HG02973 (cell line): ENCODE measurements at regions not wholly inside any gene's neighbourhood (a gene's known extent, or its start where the extent isn't known, plus 50 kb on each side); places are given as distances from the start of the nearest gene placed in this dataset.
A peak's percentile ranks its signal among the peaks of the same experiment; 100 is the strongest.

Experiments used
- ATAC-seq: cut with Tn5 transposase; IDR thresholded peaks from one replicate; pipeline ENCODE4 v1.9.1; 2021; ENCODE audit warnings: moderate library complexity; ENCODE audit not compliant: unreplicated experiment

DNA sequence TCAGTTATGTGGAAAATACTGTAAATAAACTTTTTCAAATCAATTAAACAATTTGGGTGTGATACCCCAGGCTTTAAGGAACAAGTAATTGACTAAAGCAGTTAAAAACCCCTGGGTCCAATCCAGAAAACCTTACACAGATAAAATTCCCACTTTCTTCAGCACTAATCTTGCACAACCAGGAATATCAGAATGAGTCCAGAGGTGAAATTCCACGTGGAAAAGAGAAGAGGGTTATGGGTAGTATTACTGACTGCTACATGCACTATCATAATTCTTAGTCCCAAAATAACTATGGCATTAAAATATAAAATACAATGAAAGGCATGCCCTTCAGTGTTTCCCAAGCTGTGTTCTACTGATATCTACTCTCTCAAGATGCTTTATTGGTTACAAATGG, 135.7 kb upstream of the STEAP4 start:
- no peak for ATAC-seq

DNA sequence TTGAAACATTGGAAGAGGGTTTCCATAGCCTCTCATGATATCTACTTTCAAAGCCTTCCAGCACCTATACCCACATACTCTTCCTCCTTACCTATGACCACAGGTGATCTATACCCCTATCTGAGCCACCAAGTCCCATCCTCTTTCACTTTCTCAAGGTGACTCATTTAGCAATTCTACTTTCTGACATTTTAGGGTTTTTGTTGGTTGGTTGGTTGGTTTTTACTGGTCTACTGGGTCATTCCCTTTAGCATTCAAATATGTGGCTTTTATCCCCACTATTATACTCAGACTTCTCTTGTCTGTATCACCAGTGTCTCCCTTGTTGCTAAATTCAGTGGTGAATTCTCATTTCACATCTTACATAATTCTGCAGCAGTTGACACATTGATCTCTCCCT, 130.4 kb upstream of the STEAP4 start:
- ATAC-seq = peak; percentile 81

DNA sequence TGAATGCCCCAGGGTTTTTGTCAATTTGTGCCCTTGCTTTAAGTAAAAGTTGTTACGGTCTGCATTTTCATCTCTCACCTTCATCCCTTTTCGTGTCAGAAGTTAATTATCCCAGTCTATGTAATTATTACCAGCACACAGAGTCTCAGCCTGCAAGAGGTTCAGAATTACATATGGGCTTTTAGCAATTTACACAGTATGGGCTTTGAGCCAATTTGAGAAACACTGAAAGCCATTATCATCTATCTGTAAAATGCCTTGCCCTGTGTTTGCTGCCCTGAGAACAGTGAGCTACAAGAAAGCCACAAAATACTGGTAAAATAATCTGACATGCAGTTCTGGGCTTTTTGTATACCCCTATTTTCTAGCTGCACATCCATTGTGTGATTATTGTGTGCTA, 125.6 kb upstream of the STEAP4 start:
- ATAC-seq = no peak

DNA sequence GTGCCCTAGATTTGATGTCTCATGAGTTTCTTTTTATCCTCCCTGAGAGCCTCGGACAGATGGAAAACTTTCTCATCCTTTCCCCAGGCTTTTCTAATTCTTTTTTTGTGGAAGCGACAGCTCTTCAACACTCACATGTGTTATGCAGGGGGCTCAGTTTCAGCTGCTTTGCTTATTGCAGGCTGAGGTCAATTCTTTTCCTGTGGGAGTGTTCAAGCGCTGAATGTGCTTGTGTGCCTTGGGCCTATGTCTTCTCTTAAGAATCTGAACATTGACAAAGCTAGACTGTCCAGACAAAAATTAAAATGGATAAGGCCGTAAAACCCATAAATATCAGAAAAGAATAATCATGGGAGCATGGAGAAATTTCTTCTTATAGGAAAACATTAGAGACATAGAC, 125.2 kb upstream of the STEAP4 start:
- no peak for ATAC-seq

DNA sequence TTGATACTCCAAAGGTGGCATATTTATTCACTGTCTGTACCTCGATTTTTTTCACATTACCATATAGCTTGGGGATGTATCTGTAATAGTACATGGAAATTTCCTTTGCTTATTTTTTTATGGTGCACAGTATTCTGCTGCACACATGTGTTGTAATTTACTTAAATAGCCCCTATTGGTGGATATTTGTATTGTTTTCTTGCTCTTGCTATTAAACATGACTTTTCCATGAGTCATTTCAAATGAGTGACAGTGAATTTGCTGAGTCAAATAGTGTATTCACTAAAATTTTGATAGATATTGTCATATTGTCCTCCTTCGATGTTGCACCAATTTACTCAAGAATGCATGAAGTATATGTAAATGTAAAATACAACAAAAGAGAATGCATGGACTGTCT, 122.7 kb upstream of the STEAP4 start:
- ATAC-seq = no peak

DNA sequence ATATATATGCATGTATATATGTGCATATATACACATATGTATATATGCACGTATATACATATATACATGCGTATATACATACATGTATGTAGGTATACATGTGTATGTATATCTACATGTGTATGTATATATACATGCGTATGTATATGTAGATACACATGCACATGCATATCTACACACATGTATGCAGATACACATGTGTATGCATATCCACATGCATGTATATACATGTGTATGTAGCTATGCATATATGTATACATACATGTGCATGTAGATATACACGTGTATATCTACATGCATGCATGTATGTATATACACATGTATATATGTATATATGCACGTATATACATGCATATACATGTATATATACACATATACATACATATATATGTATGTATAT, 95.8 kb upstream of the STEAP4 start:
- no peak for ATAC-seq

DNA sequence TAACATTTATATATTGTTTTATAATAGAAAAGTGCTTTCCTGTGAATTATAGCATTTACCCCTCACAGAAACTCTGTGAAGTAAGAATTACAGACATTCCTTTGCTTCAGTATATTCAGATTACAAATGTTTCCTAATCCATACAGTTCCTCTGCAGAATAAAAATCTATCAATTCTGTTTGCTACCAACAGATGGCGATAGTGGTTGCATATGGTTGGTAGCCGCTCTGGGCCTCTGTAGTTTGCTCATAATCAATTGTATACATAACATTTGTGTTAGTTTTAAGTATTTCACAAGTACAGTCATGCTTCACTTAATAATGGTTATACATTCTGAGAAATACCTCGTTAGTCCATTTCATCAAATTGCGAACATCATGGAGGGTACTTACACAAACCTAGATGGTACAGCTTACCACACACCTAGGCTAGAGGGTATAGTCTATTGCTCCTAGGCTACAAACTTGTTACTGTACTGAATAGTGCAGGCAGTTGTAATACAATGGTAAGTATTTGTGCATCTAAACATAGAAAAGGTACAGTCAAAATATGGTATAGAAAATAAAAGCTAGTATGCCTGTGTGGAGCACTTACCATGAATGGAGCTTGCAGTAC, 94.4 kb upstream of the STEAP4 start:
- ATAC-seq = peak; percentile 40

DNA sequence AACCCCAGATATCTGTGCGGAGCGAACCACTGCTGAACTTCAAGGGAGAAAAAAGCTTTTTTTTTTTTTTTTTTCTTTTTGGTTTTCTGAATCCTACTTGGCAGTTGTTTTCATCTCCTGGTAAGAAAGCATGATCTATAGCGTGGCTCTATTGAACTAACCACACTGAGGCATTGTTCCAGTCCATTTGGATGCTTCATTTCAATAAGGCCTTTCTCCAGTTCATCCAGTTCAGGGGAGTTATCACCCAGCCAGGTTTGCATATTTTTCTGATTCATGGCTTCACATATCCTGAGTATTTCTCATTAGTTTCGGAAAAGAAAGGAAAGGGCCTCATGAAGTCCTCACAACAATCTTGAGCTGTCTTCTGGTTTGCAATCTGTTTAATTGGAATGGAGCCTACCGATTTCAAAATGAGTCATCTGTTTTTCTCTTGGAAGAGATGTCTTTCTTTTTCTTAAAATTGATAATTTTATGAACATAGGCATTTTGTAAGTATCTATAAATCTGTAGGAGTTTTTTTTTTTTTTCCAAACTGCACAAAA, 93.1 kb upstream of the STEAP4 start:
- no peak for ATAC-seq

DNA sequence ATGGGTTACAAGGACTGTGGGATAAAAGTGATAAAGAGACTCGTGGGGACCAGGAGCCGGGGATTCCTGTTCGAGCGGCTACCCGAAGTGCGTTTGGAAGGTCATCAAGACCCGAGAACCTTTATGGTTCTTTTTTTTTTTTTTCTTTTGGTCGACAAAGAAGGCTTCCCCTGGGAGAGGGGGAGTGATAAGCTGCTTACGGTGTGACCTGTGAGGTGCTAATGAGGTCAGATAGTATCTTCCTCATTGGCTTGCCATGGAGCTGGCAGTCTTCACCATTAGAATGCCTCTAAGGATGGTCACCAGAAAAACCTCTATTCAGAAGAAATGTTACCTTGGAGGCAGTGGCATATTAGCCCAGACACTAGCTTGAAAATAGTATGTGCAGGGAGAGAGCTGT, 92.3 kb upstream of the STEAP4 start:
- ATAC-seq = no peak

DNA sequence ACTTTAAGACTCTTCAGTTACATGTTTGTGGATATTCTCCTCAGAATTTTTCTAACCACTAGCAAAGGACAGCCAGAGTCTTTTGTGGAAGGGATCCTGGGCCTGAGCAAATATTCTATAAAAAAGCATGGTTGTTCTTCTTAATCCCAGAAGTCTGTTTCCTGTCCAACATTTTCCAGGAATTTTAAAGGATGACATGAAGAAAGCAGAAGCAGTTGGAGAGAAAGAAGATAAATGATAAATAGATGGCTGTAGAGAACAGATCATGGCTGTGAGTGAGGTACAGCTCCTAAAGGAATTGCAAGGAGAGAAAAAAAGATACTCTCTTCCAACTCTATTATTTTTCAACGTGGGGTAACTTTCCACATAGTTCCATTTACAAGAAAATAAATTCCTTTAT, 91.8 kb upstream of the STEAP4 start:
- ATAC-seq = no peak

DNA sequence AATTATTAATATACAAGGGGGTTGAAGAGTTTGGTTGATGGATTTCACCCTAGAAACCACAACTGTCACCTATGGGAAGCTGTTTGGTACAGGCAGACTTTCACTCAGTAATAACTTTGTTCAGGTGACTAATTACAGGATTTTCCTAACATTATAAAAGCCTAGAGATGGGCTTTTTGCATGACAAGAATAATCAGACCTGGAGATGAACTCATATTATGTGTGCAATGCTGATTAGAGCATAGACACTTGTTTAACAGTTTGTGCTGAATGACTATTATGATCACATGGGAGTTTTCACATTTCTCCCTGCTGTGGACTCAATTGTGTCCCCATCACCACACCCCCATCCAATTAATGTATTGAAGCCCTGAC, 90.2 kb upstream of the STEAP4 start:
- peak; percentile 47 for ATAC-seq

DNA sequence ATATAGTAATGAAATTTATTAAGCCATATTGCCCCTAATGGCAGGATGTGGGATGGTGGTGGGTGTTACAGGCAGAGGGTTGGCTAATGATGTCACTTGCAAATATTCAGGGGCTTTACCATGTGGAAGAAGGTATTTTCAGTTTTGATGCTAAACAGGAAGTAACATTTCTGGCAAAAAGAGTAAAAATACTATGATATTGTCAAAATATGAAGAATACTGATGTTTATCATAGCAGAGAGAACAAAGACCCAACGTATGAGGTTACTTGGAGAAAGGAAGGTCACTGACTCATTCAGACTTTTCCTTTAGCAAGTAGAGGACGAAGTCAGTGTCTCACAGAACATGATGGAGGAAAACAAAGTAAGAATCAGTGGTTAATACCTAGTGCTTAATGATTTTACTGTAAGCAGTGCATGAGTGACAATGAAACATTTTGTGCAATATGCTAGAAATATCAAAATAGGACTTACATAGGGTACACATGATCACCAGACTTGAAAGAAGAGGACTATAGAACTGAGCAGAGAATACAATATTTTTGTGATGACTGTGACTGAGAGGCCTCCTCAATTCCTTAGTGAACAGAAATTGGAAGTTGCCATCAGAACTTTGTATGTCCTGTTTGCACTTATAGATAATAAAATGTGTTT, 89.7 kb upstream of the STEAP4 start:
- peak; percentile 70 for ATAC-seq

DNA sequence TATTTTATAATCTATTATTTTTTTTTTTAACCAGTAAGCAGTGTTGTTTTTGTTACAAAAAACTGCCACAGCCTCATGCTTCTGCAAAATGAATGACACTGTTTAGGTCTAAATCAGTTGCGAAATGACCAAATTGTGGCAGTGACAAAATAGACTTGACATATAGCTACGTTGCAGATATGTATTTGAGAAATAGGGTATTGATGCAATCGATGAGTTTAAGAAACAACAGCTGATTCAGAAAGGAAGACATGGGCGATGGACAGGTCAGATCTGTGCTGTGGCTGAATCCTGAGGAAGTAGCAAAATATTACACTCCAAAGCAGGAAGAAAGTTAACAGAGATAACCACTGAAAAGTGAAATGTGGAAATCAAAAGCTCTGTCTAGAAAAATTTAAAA, 89.0 kb upstream of the STEAP4 start:
- no peak for ATAC-seq

DNA sequence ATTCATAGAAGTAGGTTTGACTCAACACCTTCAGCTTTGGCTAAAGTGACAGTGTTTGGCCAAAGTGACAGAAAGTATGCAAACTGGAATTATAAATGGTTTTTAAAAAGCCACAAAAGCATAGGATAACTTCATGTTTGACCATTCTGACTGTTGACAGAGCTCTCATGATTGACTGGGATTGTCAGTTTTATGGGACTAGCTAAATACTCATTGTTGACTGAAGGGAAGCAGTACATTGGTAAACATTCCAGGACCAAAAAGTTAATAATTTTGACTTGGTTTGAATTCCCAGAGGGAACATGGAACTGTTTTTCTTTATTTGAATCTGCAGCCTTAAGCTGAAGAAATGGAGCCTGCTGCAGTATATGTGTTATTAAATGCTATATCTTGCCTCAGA, 84.6 kb upstream of the STEAP4 start:
- ATAC-seq = no peak

DNA sequence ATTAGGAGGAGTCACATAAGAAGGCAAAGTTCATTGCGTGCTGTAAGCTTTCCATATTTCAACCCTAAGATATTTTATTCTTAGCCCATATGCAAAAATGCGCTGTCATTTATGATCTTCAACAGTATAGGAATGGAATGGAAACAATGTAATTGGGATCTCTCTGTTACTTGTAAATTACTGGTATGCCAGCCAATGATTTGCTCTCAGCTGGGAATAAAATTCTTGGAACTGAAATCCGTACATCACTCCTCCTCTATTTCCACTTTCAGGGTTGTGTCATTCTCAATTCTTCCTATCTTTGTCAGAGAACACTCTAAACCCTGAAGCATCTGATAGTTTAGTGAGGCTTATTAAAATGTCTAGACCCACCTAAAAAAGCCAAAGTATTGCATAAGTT, 80.7 kb upstream of the STEAP4 start:
- ATAC-seq = no peak

DNA sequence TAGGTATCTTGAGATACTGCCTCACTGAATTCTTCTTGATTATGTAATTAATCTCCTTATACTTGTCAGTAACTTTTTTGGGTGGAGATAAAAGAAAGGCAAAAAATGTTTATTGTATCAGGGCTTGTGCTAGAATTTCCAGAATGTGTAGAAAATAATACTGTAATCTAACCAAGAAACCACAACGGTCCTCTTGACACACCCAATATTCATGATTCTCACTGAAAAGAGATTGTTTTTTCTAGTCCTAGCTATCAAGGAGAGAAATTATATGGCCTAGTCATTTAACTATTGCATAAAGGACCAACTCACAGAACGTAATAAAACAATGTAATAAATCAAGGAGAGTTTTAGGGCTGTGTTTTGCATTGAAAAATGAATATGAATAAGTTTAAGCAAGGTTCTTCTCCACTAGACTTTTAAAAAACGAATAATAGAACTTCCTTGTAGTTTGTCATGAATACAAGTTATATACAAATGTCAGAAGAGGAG, 80.0 kb upstream of the STEAP4 start:
- no peak for ATAC-seq

DNA sequence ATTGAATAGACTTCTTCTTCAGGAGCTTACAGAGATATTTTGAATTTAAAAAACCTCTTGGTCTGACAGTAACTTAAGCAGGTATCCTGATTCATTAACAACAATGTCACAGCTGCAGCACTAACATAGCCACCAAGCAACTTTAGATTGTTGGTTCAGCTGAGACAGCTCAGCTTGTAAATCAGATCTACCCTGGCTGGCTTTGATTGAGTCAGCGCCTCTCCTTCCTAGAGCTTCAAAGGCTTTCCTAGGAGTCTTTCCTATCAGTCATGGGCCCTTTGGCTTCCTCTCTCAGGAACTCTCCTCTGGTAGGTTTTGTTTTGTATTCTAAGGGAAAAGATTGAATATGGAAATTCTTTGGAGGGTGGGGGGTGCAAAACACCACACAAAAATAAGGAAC, 70.7 kb upstream of the STEAP4 start:
- no peak for ATAC-seq

DNA sequence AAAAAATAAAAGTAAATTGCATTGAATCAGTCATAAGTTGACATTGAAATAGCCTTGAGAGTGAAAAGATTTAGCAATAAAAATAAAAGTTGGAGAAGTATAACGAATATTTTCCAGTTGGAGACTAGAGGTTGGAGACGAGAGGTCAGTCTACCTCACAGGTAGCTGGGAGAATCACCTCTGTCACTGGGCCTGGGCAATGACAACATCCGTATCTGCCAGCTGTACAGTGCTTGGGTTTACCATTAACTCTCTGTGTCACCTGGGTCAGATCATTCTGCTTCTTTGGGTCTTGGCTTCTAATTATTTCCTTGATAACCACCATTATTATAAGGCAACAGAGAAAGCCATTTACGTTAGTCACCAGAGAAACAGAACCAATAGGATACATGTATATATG, 62.0 kb upstream of the STEAP4 start:
- no peak for ATAC-seq

DNA sequence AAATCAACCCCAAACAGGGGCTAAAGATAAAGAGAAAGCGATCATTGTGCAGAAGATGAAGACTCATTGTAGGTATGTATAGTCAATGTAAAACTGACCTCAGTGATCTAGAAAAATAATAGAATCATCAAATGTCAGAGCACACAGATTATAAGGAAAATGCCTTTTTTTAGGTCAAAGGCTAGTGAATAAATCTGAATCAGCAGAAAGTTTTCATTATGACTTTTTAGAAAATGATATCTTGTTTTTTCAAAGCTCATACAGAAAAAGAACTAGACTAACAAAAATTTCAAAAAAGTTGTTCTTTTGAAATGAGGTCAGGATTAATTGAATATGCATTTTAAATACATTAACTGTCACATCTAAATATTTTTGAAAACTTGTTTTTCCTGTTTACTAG, 60.2 kb upstream of the STEAP4 start:
- no peak for ATAC-seq

DNA sequence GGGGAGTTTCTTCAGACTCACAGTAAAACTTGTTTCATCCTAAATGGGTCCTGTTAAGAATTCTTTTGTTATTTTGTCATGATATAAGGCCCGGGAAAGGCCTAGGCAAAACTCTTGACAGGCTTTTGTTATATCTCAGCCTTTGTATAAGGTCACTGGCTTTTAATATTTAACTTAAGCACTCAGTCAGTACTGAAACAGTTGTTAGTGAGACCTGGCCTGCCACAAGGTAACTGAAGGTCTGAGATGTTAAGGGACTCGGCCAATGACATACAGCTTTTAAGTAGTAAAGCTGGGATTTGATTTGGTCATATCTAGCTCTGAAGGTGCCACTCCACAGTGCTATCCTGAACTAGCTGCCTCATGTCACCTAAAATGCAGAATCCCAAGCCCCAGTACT, 57.2 kb upstream of the STEAP4 start:
- no peak for ATAC-seq

DNA sequence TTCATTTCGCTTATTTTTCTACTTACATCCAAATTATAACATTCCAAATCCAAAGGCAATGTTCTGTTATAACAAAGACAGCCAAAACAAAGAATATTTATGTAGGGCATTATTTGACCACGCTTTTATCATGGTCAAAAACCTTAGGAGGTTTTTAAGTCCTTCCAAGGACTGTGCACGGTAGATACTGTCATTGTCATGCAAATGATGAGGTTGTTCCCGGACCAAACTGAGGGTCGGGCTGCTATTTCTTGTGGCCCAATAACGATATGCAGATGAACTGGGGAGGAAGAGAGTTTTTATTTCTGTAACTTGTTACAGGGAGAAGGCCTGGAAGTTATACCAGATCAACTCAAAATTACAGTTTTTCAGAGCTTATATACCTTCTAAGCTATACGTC, 56.6 kb upstream of the STEAP4 start:
- ATAC-seq = no peak

DNA sequence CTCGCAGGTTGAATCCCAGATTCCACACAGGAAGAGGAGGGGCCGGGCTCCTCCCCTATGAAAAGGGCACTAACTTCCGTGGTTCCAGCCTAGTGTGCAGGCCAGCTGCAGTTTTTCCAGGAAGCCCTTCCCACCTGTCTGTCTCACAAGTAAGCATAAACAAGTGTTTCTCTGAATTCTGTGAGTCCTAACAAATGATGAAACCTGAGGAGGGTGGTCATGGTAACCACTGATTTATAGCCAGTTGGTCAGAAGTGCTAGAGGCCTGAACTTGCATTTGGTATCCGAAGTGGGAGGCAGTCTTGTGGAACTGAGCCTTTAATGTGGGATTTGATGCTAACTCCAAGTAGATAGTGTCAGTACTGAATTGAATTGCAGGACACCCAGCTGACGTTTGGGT, 54.7 kb upstream of the STEAP4 start:
- ATAC-seq = no peak

DNA sequence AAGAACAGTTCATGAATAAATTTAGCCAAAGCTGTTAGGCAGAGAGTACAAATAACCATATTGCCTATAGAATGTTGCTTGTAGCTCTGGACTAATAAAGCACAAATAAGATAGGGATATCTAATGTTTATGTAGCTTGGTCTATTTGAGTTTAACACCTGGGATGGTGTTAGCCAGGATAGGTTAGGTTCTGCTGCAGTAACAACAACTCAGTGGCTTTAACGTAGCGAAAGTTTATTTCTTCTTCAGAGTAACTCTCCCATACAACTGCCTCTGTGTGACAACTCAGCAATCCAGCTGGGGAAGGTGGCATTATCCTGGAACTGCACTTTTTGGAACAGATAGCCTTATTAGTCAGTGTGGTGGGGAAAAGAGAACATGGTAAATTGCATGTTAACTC, 52.2 kb upstream of the STEAP4 start:
- ATAC-seq = no peak
